ENCODE measurements at regions not wholly inside any gene's neighbourhood (a gene's known extent, or its start where the extent isn't known, plus 50 kb on each side); places are given as distances from the start of the nearest gene placed in this dataset.

DNA sequence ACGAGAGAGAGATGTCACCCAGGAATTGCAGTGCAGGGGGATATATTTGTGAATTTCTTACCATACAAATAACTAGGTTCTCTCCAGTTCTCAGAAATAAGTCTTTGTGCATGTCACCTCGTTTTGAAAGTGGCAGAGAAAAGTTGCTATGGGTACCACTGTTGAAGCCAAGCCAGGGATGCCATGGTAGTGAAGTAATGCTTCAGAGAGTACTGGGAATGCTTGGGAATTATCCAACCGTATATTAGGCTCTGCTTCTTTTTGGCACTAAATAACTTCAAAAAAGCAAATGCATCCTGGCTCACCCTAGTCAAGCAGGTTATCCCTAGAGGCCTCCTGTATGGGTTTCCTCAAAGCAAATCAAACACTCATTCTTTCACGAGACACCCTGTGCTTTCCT lies 50.7 kb upstream of the DDX18 start:
- Histone ChIP-seq H3K79me2 (ENCODE audit: insufficient read depth, low read length) (no peaks in the 10 kb centered on the region), H3K9me2 (ENCODE audit: low read depth, low read length) (no peaks in the 10 kb centered on the region), H3K27ac (ENCODE audit: low read depth, low read length, poor library complexity, severe bottlenecking) (no peak overlapping the region), H3K9me3 (ENCODE audit: low read length) (no peaks in the 10 kb centered on the region), H4K20me1 (ENCODE audit: insufficient read depth, low read length) (no peaks in the 10 kb centered on the region), H3K9ac (ENCODE audit: low read length) (no peak overlapping the region), H3K4me3 (ENCODE audit: low read depth, low read length, poor library complexity, severe bottlenecking) (no peak overlapping the region), H2AFZ (ENCODE audit: low read length) (no peak overlapping the region), H3K4me2 (ENCODE audit: low read length) (no peak overlapping the region), H3K36me3 (ENCODE audit: insufficient read depth, low read length) (no peaks in the 10 kb centered on the region), H3K4me1 (ENCODE audit: insufficient read depth, low read length, severe bottlenecking) (no peaks in the 10 kb centered on the region), H3F3A (ENCODE audit: insufficient read depth, low read length) (no peaks in the 10 kb centered on the region), H3K27me3 (ENCODE audit: insufficient read depth, low read length) (no peaks in the 10 kb centered on the region)
- TF ChIP-seq, protein P1, sequence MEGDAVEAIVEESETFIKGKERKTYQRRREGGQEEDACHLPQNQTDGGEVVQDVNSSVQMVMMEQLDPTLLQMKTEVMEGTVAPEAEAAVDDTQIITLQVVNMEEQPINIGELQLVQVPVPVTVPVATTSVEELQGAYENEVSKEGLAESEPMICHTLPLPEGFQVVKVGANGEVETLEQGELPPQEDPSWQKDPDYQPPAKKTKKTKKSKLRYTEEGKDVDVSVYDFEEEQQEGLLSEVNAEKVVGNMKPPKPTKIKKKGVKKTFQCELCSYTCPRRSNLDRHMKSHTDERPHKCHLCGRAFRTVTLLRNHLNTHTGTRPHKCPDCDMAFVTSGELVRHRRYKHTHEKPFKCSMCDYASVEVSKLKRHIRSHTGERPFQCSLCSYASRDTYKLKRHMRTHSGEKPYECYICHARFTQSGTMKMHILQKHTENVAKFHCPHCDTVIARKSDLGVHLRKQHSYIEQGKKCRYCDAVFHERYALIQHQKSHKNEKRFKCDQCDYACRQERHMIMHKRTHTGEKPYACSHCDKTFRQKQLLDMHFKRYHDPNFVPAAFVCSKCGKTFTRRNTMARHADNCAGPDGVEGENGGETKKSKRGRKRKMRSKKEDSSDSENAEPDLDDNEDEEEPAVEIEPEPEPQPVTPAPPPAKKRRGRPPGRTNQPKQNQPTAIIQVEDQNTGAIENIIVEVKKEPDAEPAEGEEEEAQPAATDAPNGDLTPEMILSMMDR (IDR thresholded peaks at IDR 0.05; ENCODE audit: low read length): no peak
- TF ChIP-seq EZH2 (IDR thresholded peaks at IDR 0.05; ENCODE audit: borderline replicate concordance, low read length): no peak
